H9 (cell line): ENCODE measurements at regions not wholly inside any gene's neighbourhood (a gene's known extent, or its start where the extent isn't known, plus 50 kb on each side); places are given as distances from the start of the nearest gene placed in this dataset.

Source experiments
- DNase-seq: peaks from one replicate; pipeline ENCODE4 v3.0.0-alpha.2; 2017
- H2AFZ ChIP-seq: one replicate; pipeline ENCODE4 v1.6.1; 2013; ENCODE audit warnings: mild to moderate bottlenecking, low read length, control low read depth, moderate library complexity
- H2AK5ac ChIP-seq: 2 replicates; pipeline ENCODE4 v1.6.1; 2013; ENCODE audit warnings: low read length, control low read depth, mixed read lengths; ENCODE audit not compliant: insufficient read length
- H2BK120ac ChIP-seq: one replicate; pipeline ENCODE4 v1.6.1; 2013; ENCODE audit warnings: low read depth, mild to moderate bottlenecking, low read length, control low read depth, inconsistent platforms; ENCODE audit not compliant: poor library complexity, severe bottlenecking
- H2BK12ac ChIP-seq: 2 replicates; pipeline ENCODE4 v1.6.1; 2013; ENCODE audit warnings: low read length, control low read depth, mixed read lengths, low read depth; ENCODE audit not compliant: insufficient read length
- H2BK15ac ChIP-seq: 2 replicates; pipeline ENCODE4 v1.6.1; 2013; ENCODE audit warnings: low read depth, low read length, control low read depth
- H2BK20ac ChIP-seq: one replicate; pipeline ENCODE4 v1.6.1; 2013; ENCODE audit warnings: low read depth, mild to moderate bottlenecking, low read length, control low read depth, inconsistent platforms; ENCODE audit not compliant: poor library complexity, severe bottlenecking
- H2BK5ac ChIP-seq: 2 replicates; pipeline ENCODE4 v1.6.1; 2013; ENCODE audit warnings: low read length, control low read depth, mixed read lengths; ENCODE audit not compliant: insufficient read length
- H3K14ac ChIP-seq: 2 replicates; pipeline ENCODE4 v1.6.1; 2013; ENCODE audit warnings: low read length, control low read depth; ENCODE audit not compliant: insufficient read depth
- H3K18ac ChIP-seq: 2 replicates; pipeline ENCODE4 v1.6.1; 2013; ENCODE audit warnings: low read depth, mild to moderate bottlenecking, mixed read lengths, low read length, control low read depth; ENCODE audit not compliant: insufficient read length
- H3K23ac ChIP-seq: 2 replicates; pipeline ENCODE4 v1.6.1; 2013; ENCODE audit warnings: low read length, control low read depth, mixed read lengths, low read depth; ENCODE audit not compliant: insufficient read length
- H3K23me2 ChIP-seq: 2 replicates; pipeline ENCODE4 v1.6.1; 2013; ENCODE audit warnings: low read depth, mild to moderate bottlenecking, mixed read lengths, low read length, control low read depth; ENCODE audit not compliant: insufficient read length, poor library complexity, severe bottlenecking
- H3K27ac ChIP-seq: 2 replicates; pipeline ENCODE4 v1.5.1; 2013; ENCODE audit warnings: low read length, control low read depth, mixed read lengths, low read depth; ENCODE audit not compliant: insufficient read length
- H3K27me3 ChIP-seq: 2 replicates; pipeline ENCODE4 v1.6.1; 2013; ENCODE audit warnings: low read length, control low read depth, inconsistent platforms; ENCODE audit not compliant: insufficient read depth
- H3K4ac ChIP-seq: 2 replicates; pipeline ENCODE4 v1.6.1; 2013; ENCODE audit warnings: low read depth, mild to moderate bottlenecking, control low read depth, inconsistent platforms, low read length, moderate library complexity
- H3K4me1 ChIP-seq: 2 replicates; pipeline ENCODE4 v1.6.1; 2013; ENCODE audit warnings: low read length, control low read depth, inconsistent platforms; ENCODE audit not compliant: insufficient read depth
- H3K4me2 ChIP-seq: 2 replicates; pipeline ENCODE4 v1.6.1; 2013; ENCODE audit warnings: low read length, control low read depth, mixed read lengths; ENCODE audit not compliant: insufficient read length, insufficient read depth
- H3K56ac ChIP-seq: 2 replicates; pipeline ENCODE4 v1.6.1; 2013; ENCODE audit warnings: low read depth, mild to moderate bottlenecking, mixed read lengths, low read length, control low read depth; ENCODE audit not compliant: insufficient read length
- H3K79me1 ChIP-seq: 2 replicates; pipeline ENCODE4 v1.6.1; 2013; ENCODE audit warnings: low read depth, mild to moderate bottlenecking, moderate library complexity, low read length, control low read depth, inconsistent platforms; ENCODE audit not compliant: insufficient read depth, poor library complexity, severe bottlenecking
- H3K79me2 ChIP-seq: 2 replicates; pipeline ENCODE4 v1.6.1; 2013; ENCODE audit warnings: low read length, control low read depth, inconsistent platforms; ENCODE audit not compliant: insufficient read depth
- H3K9ac ChIP-seq: 2 replicates; pipeline ENCODE4 v1.6.1; 2013; ENCODE audit warnings: low read length, control low read depth, mixed read lengths; ENCODE audit not compliant: insufficient read length; ENCODE audit errors: extremely low read depth
- H3K9me3 ChIP-seq: one replicate; pipeline ENCODE4 v1.6.1; 2013; ENCODE audit warnings: low read depth, low read length, inconsistent platforms; ENCODE audit not compliant: control insufficient read depth
- H3T11ph ChIP-seq: one replicate; pipeline ENCODE4 v1.6.1; 2013; ENCODE audit warnings: mild to moderate bottlenecking, low read length, control low read depth, inconsistent platforms
- H4K20me1 ChIP-seq: one replicate; pipeline ENCODE4 v1.6.1; 2013; ENCODE audit not compliant: control insufficient read depth, insufficient read length, insufficient read depth
- H4K5ac ChIP-seq: 2 replicates; pipeline ENCODE4 v1.6.1; 2013; ENCODE audit warnings: low read depth, mild to moderate bottlenecking, mixed read lengths, low read length, control low read depth; ENCODE audit not compliant: insufficient read length
- H4K8ac ChIP-seq: replicated peaks from 2 replicates; pipeline ENCODE4 v1.6.1; 2013; ENCODE audit warnings: low read length, control low read depth, mixed read lengths, low read depth; ENCODE audit not compliant: insufficient read length
- H4K91ac ChIP-seq: 2 replicates; pipeline ENCODE4 v1.6.1; 2013; ENCODE audit warnings: low read depth, mild to moderate bottlenecking, moderate library complexity, mixed read lengths, low read length, control low read depth; ENCODE audit not compliant: insufficient read length
- H3K27ac Mint-ChIP-seq, 3 experiments: 2 replicates in 2 of 3; 3 replicates in 1 of 3; pipeline ENCODE4 v1.8.0; 2020 to 2021; ENCODE audit warnings: mixed read lengths in 3 of 3, mild to moderate bottlenecking in 1 of 3, moderate library complexity in 1 of 3
- H3K27me3 Mint-ChIP-seq: 2 replicates; pipeline ENCODE4 v1.8.0; 2021; ENCODE audit warnings: low read depth, mild to moderate bottlenecking, moderate library complexity, mixed read lengths
- H3K36me3 Mint-ChIP-seq, 3 experiments: 2 replicates in 2 of 3; 3 replicates in 1 of 3; pipeline ENCODE4 v1.8.0; 2020 to 2021; ENCODE audit warnings: low read depth in 3 of 3, mixed read lengths in 3 of 3; ENCODE audit not compliant: insufficient read depth in 1 of 3
- H3K4me1 Mint-ChIP-seq, 2 experiments: 2 replicates each; pipeline ENCODE4 v1.8.0; 2020; ENCODE audit warnings: mixed read lengths in 2 of 2
- H3K4me3 Mint-ChIP-seq, 2 experiments: 2 replicates in 1 of 2; 3 replicates in 1 of 2; pipeline ENCODE4 v1.8.0; 2020 to 2021; ENCODE audit warnings: mild to moderate bottlenecking in 2 of 2, mixed read lengths in 2 of 2, moderate library complexity in 1 of 2
- H3K9me3 Mint-ChIP-seq, 2 experiments: 2 replicates in 1 of 2; 3 replicates in 1 of 2; pipeline ENCODE4 v1.8.0; 2020; ENCODE audit warnings: mild to moderate bottlenecking in 2 of 2, mixed read lengths in 2 of 2, moderate library complexity in 1 of 2
- WGBS: extraction: QIAGEN DNeasy Blood & Tissue Kit; methylation state at CpG from one replicate; pipeline ENCODE4 v1.1.7; 2013; ENCODE audit warnings: missing lambda C conversion rate, low lambda C conversion rate, mixed read lengths; ENCODE audit not compliant: insufficient read length; ENCODE audit errors: extremely low coverage; 5-methylcytosine and 5-hydroxymethylcytosine counted together
- TF ChIP-seq, protein P1 (sequence below): fragments of 200-600 bp; sonication (generic); conservative IDR thresholded peaks from 3 replicates; pipeline ENCODE4 v1.8.0; 2021; ENCODE audit warnings: antibody characterized with exemption, mild to moderate bottlenecking

DNA sequence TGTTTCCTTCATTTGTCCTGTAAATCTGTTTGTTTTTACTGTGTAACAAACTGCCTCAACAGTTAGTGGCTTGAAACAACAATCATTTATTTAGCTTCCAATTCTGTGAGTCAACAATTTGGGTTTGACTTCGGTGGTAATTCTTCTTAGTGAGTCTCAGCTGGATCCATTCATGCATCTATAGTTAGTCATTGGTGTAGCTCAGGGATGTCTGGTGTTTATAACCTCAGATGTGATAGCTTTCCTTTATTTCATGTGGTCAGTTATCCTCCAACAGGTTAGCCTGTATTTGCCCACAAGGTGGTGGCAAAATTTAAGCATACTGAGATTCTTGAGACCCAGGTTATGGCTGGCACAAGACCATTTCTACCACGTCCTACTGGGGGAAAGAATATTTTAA lies 1267.2 kb downstream of the RAPGEF2 start:
- Histone ChIP-seq H3K27me3 (no peaks in the 10 kb centered on the region), H3K18ac (no peak overlapping the region), H3K4me1 (no peaks in the 10 kb centered on the region; the same call in 1 of the 2 replicates), H2AK5ac (no peak overlapping the region), H3K79me2 (no peaks in the 10 kb centered on the region), H3K9me3 (no peaks in the 10 kb centered on the region), H3K9ac (no peak overlapping the region), H2BK120ac (no peak overlapping the region), H2BK15ac (no peak overlapping the region), H3K14ac (no peak overlapping the region), H2BK20ac (no peak overlapping the region), H2AFZ (no peak overlapping the region), H4K5ac (no peak overlapping the region), H3K4me2 (no peak overlapping the region), H3K4ac (no peak overlapping the region), H4K91ac (no peak overlapping the region), H2BK12ac (no peak overlapping the region), H3K27ac (no peak overlapping the region), H3K79me1 (no peaks in the 10 kb centered on the region), H3K23me2 (no peaks in the 10 kb centered on the region), H2BK5ac (no peak overlapping the region), H4K20me1 (no peaks in the 10 kb centered on the region), H4K8ac (no peak overlapping the region), H3T11ph (no peak overlapping the region), H3K56ac (no peak overlapping the region), H3K23ac (no peak overlapping the region)
- Mint-ChIP-seq H3K27me3 (no peaks in the 10 kb centered on the region), H3K27ac (no peak overlapping the region), H3K4me1 (peaks cover 3 to 4% of the 10 kb centered on the region in 2 experiments; a peak in 2 of 4 replicates), H3K4me3 (no peak overlapping the region), H3K36me3 (0 out of 7 replicates have a peak, but pooled peaks cover 0 to 1% (median 0%) of the 10 kb centered on the region in 3 experiments), H3K9me3 (no peaks in the 10 kb centered on the region)
- no peak for DNase-seq
- TF ChIP-seq, protein P1, sequence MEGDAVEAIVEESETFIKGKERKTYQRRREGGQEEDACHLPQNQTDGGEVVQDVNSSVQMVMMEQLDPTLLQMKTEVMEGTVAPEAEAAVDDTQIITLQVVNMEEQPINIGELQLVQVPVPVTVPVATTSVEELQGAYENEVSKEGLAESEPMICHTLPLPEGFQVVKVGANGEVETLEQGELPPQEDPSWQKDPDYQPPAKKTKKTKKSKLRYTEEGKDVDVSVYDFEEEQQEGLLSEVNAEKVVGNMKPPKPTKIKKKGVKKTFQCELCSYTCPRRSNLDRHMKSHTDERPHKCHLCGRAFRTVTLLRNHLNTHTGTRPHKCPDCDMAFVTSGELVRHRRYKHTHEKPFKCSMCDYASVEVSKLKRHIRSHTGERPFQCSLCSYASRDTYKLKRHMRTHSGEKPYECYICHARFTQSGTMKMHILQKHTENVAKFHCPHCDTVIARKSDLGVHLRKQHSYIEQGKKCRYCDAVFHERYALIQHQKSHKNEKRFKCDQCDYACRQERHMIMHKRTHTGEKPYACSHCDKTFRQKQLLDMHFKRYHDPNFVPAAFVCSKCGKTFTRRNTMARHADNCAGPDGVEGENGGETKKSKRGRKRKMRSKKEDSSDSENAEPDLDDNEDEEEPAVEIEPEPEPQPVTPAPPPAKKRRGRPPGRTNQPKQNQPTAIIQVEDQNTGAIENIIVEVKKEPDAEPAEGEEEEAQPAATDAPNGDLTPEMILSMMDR, result no peak
- no CpG with 5 or more reads among the region's 2 CpGs for WGBS
